ENCODE measurements at regions not wholly inside any gene's neighbourhood (a gene's known extent, or its start where the extent isn't known, plus 50 kb on each side); places are given as distances from the start of the nearest gene placed in this dataset.

- intact Hi-C loops (cut with DNase I): no loop called here
Measured at GRCh38 chr9:29282121-29282520, 1708.8 kb upstream of the C9orf72 start.

GRCh38 chr9:29285818-29286217 lies 1712.5 kb upstream of the C9orf72 start:
- Histone ChIP-seq H3K27me3 (no peaks in the 10 kb centered on the region), H3K27ac (no peak overlapping the region), H3K36me3 (no peaks in the 10 kb centered on the region), H3K4me3 (replicated peaks in 1 of 3) (no peak overlapping the region), H3K4me1 (no peaks in the 10 kb centered on the region), H3K9me3 (no peaks in the 10 kb centered on the region)
- intact Hi-C loops (cut with DNase I): no loop called here
- TF ChIP-seq POLR2A (IDR thresholded peaks at IDR 0.05): no peak
- no peak for TF ChIP-seq CTCF (IDR thresholded peaks at IDR 0.05)
- WGBS, 2 donors: 52 to 65% methylated on average over 3 of the region's 3 CpGs
- no peak for DNase-seq

More at GRCh38 chr9:29282121-29282520, 1708.8 kb upstream of the C9orf72 start:
- no peak for DNase-seq
- no peaks in the 10 kb centered on the region for H3K4me1 ChIP-seq
- TF ChIP-seq CTCF (IDR thresholded peaks at IDR 0.05): no peak
- no peak for TF ChIP-seq POLR2A (IDR thresholded peaks at IDR 0.05)
- no peaks in the 10 kb centered on the region for H3K36me3 ChIP-seq
- WGBS, 2 donors: 55 to 67% methylated on average over 2 of the region's 2 CpGs
- H3K27me3 ChIP-seq: no peaks in the 10 kb centered on the region
- H3K9me3 ChIP-seq: no peaks in the 10 kb centered on the region
- no peak overlapping the region for H3K27ac ChIP-seq
- no peak overlapping the region for H3K4me3 ChIP-seq (replicated peaks in 1 of 3)

GRCh38 chr9:29289365-29289764 lies 1716.1 kb upstream of the C9orf72 start:
- H3K4me1 ChIP-seq: no peaks in the 10 kb centered on the region
- no peaks in the 10 kb centered on the region for H3K36me3 ChIP-seq
- H3K9me3 ChIP-seq: no peaks in the 10 kb centered on the region
- no peak overlapping the region for H3K4me3 ChIP-seq (replicated peaks in 1 of 3)
- intact Hi-C loops (cut with DNase I): no loop called here
- WGBS, 2 donors: 73 to 86% methylated on average over 4 of the region's 4 CpGs
- no peak for DNase-seq
- no peak for TF ChIP-seq POLR2A (IDR thresholded peaks at IDR 0.05)
- TF ChIP-seq CTCF (IDR thresholded peaks at IDR 0.05): no peak
- H3K27me3 ChIP-seq: no peaks in the 10 kb centered on the region
- H3K27ac ChIP-seq: no peak overlapping the region

GRCh38 chr9:29290516-29290915 lies 1717.2 kb upstream of the C9orf72 start:
- intact Hi-C loops (cut with DNase I): no loop called here
- Histone ChIP-seq H3K27me3 (no peaks in the 10 kb centered on the region), H3K9me3 (no peaks in the 10 kb centered on the region), H3K4me1 (no peaks in the 10 kb centered on the region), H3K4me3 (replicated peaks in 1 of 3) (no peak overlapping the region), H3K27ac (no peak overlapping the region), H3K36me3 (no peaks in the 10 kb centered on the region)
- TF ChIP-seq CTCF (IDR thresholded peaks at IDR 0.05) (no peak), POLR2A (IDR thresholded peaks at IDR 0.05) (no peak)
- 81 to 85% methylated on average over 1 of the region's 1 CpG for WGBS, 2 donors
- no peak for DNase-seq

- no peaks in the 10 kb centered on the region for H3K27me3 ChIP-seq
- no peak overlapping the region for H3K4me3 ChIP-seq (replicated peaks in 1 of 3)
- intact Hi-C loops (cut with DNase I): no loop called here
- no peak overlapping the region for H3K27ac ChIP-seq
- no peaks in the 10 kb centered on the region for H3K36me3 ChIP-seq
- TF ChIP-seq CTCF (IDR thresholded peaks at IDR 0.05) (no peak), POLR2A (IDR thresholded peaks at IDR 0.05) (no peak)
- no peak for DNase-seq
- H3K9me3 ChIP-seq: no peaks in the 10 kb centered on the region
- H3K4me1 ChIP-seq: no peaks in the 10 kb centered on the region
- WGBS, 2 donors: 66 to 71% methylated on average over 2 of the region's 2 CpGs
Measured at GRCh38 chr9:29297592-29297991, 1724.3 kb upstream of the C9orf72 start.

All from thyroid gland (tissue), 4 donors.